HEK293T (cell line): ENCODE measurements at regions not wholly inside any gene's neighbourhood (a gene's known extent, or its start where the extent isn't known, plus 50 kb on each side); places are given as distances from the start of the nearest gene placed in this dataset.

Source experiments
- CTCF ChIA-PET: fragments of 350-600 bp; formaldehyde crosslinking; extraction: SDS; loops from one replicate; lab custom pipeline; 2021; ENCODE audit warnings: antibody characterized with exemption, inconsistent platforms; lab: Yijun Ruan, JAX
- POLR2A ChIA-PET: fragments of 350-600 bp; formaldehyde crosslinking; extraction: SDS; loops from one replicate; lab custom pipeline; 2020; ENCODE audit warnings: antibody characterized with exemption, inconsistent platforms; lab: Yijun Ruan, JAX
- DNase-seq: peaks from one replicate; pipeline ENCODE4 v3.0.0; 2012; ENCODE audit warnings: mixed read lengths; ENCODE audit errors: extremely low spot score
- ARNT ChIP-seq: fragments of 450-650 bp; IDR thresholded peaks from 2 replicates; pipeline ENCODE4 v1.6.1; 2017; ENCODE audit warnings: mild to moderate bottlenecking
- BHLHE40 ChIP-seq: fragments of 450-650 bp; IDR thresholded peaks from 2 replicates; pipeline ENCODE4 v1.6.1; 2016; ENCODE audit warnings: mild to moderate bottlenecking, moderate library complexity, borderline replicate concordance
- CTBP1 ChIP-seq: fragments of 450-650 bp; IDR thresholded peaks from 2 replicates; pipeline ENCODE4 v1.6.1; 2016; ENCODE audit warnings: borderline replicate concordance
- ELF4 ChIP-seq: fragments of 450-650 bp; IDR thresholded peaks from 2 replicates; pipeline ENCODE4 v1.6.1; 2017; ENCODE audit warnings: antibody characterized with exemption
- FOXA1 ChIP-seq: fragments of 450-650 bp; IDR thresholded peaks from 2 replicates; pipeline ENCODE4 v1.6.1; 2016; ENCODE audit warnings: mild to moderate bottlenecking
- FOXK2 ChIP-seq: fragments of 450-650 bp; IDR thresholded peaks from 2 replicates; pipeline ENCODE4 v1.6.1; 2016; ENCODE audit warnings: mild to moderate bottlenecking
- FOXM1 ChIP-seq: fragments of 450-650 bp; IDR thresholded peaks from 2 replicates; pipeline ENCODE4 v1.6.1; 2017; ENCODE audit warnings: mild to moderate bottlenecking, borderline replicate concordance
- HDGF ChIP-seq: fragments of 450-650 bp; IDR thresholded peaks from 2 replicates; pipeline ENCODE4 v1.6.1; 2017; ENCODE audit warnings: antibody characterized with exemption, borderline replicate concordance
- L3MBTL2 ChIP-seq: fragments of 450-650 bp; conservative IDR thresholded peaks from 2 replicates; pipeline ENCODE4 v1.6.1; 2016; ENCODE audit warnings: mild to moderate bottlenecking
- LEF1 ChIP-seq: fragments of 450-650 bp; IDR thresholded peaks from 2 replicates; pipeline ENCODE4 v1.6.1; 2017; ENCODE audit warnings: mild to moderate bottlenecking, borderline replicate concordance
- NFRKB ChIP-seq: fragments of 450-650 bp; IDR thresholded peaks from 2 replicates; pipeline ENCODE4 v1.6.1; 2016; ENCODE audit warnings: mild to moderate bottlenecking, moderate library complexity
- SP1 ChIP-seq: fragments of 450-650 bp; IDR thresholded peaks from 2 replicates; pipeline ENCODE4 v1.6.1; 2017
- SUZ12 ChIP-seq: fragments of 450-650 bp; IDR thresholded peaks from 2 replicates; pipeline ENCODE4 v1.6.1; 2016; ENCODE audit warnings: mild to moderate bottlenecking
- TARDBP ChIP-seq: fragments of 450-650 bp; IDR thresholded peaks from 2 replicates; pipeline ENCODE4 v1.6.1; 2016
- ZNF384 ChIP-seq: fragments of 450-650 bp; IDR thresholded peaks from 2 replicates; pipeline ENCODE4 v1.6.1; 2016
- TF ChIP-seq, protein P1 (sequence below): fragments of 450-650 bp; IDR thresholded peaks from 2 replicates; pipeline ENCODE4 v1.6.1; 2016

DNA sequence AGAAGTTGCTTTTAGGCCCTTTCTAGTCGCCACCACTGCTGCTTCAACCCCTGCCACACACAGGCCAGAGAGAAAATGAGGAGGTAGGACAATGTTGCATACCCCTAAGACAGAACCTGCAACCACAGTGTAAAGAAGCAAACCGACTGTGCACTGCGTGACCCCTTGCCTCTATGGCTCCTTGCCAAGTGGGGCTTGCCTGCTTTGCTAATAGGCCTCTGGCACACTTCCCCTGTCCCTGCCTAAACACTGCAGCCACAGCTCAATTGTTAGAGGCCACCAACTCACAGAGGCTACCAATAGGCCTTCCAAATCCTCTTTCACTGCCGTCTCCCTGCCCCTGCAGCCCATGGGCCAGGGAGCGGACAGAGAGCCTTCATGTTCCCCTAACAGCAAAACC, 280.1 kb downstream of the CDH10 start:
- ChIA-PET CTCF (no interaction called here), POLR2A (no interaction called here)
- TF ChIP-seq ARNT (no peak), HDGF (no peak), ELF4 (no peak), NFRKB (no peak)
- no peak for DNase-seq

DNA sequence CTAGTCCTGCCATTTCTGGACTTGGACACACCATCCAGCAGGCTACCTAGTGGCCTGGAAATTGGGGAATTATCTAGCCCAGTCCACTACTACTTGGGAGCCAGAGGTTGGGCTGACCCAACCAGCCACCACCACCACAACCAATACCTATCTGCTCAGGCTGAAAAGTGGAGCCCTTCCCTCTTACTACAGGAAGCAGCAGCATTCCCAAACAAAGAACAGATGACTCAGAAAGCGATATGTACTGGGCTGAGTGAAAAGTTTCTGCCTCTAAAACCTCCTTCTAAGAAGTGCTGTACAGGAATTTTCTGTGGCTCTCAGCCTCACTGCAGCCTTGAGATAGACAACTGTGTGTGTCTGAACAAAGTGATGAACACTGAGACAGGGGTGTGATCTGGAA, 279.4 kb downstream of the CDH10 start:
- TF ChIP-seq, protein P1, sequence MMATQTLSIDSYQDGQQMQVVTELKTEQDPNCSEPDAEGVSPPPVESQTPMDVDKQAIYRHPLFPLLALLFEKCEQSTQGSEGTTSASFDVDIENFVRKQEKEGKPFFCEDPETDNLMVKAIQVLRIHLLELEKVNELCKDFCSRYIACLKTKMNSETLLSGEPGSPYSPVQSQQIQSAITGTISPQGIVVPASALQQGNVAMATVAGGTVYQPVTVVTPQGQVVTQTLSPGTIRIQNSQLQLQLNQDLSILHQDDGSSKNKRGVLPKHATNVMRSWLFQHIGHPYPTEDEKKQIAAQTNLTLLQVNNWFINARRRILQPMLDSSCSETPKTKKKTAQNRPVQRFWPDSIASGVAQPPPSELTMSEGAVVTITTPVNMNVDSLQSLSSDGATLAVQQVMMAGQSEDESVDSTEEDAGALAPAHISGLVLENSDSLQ = no peak
- TF ChIP-seq CTBP1 = no peak
- TF ChIP-seq ELF4 = no peak
- no peak for TF ChIP-seq BHLHE40
- no peak for TF ChIP-seq SUZ12
- no peak for TF ChIP-seq HDGF
- TF ChIP-seq ARNT = no peak
- TF ChIP-seq TARDBP = no peak
- no peak for TF ChIP-seq L3MBTL2
- TF ChIP-seq ZNF384 = no peak
- TF ChIP-seq FOXM1 = no peak
- TF ChIP-seq NFRKB = no peak
- no peak for TF ChIP-seq FOXA1
- TF ChIP-seq SP1 = no peak
- TF ChIP-seq LEF1 = no peak
- no peak for TF ChIP-seq FOXK2
- POLR2A ChIA-PET = no interaction called here
- DNase-seq = no peak
- CTCF ChIA-PET = no interaction called here

DNA sequence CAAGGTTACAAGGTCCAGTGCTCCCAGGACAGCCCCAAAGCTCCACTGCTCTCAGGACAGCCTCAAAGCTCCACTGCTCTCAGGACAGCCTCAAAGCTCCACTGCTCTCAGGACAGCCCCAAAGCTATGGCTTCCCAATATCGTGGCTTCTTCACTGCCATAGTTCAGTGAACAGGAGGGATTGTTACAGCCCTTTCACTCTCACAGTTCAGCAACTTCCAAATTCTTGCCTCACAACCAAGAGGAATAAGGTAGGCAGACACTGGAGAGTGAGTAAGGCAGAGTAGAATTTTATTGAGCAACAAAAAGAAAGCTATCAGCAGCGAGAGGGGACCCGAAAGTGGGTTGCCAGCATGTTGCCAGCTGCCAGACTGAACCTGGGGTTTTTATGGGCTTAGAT, 277.6 kb downstream of the CDH10 start:
- ChIA-PET POLR2A (no interaction called here), CTCF (no interaction called here)
- DNase-seq = no peak
- TF ChIP-seq HDGF = no peak
- TF ChIP-seq FOXK2 = no peak

DNA sequence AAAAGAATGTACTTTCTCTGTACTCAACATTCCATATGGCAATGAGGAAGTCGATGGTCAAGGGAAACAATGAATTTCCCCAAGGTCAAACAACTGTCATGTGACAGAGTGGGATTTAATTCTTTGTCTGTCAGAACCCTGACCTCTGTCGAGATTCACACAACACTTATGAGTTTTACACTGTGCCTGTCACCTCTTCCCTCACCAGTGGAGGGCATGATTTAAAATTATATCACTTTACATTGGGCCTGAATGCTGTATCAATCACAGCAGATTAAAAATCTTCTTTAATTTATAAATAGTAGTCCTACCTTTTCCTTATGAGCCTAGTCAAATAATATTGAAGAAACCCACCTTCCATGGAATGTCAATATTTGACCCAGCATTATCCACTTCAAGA, 276.7 kb downstream of the CDH10 start:
- CTCF ChIA-PET = no interaction called here
- TF ChIP-seq NFRKB (no peak), SUZ12 (no peak), FOXA1 (no peak), TARDBP (no peak), CTBP1 (no peak), ZNF384 (no peak), ARNT (no peak), ELF4 (no peak), FOXM1 (no peak), BHLHE40 (no peak), HDGF (no peak), FOXK2 (no peak), LEF1 (no peak), SP1 (no peak)
- TF ChIP-seq, protein P1 = no peak
- POLR2A ChIA-PET = no interaction called here
- DNase-seq = no peak

DNA sequence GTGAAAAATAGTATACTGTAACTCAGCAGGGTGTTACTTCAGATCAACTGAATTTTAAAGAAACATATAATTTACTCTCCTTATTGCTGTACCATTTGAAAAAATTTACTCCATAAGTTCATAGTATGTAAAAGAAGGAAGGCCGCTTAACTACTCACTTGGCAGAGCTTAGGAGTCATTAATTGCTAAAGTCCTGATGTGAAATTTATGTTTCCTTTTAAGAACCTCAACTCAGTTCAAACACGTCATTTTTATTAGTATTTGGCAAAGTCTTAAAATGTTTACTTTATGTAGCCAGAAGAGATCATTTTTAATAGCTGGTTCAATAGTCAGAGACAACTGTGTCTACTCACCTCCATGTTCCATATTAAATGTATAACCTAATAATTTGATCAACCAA, 268.6 kb downstream of the CDH10 start:
- CTCF ChIA-PET = no interaction called here
- POLR2A ChIA-PET = no interaction called here
- no peak for DNase-seq

DNA sequence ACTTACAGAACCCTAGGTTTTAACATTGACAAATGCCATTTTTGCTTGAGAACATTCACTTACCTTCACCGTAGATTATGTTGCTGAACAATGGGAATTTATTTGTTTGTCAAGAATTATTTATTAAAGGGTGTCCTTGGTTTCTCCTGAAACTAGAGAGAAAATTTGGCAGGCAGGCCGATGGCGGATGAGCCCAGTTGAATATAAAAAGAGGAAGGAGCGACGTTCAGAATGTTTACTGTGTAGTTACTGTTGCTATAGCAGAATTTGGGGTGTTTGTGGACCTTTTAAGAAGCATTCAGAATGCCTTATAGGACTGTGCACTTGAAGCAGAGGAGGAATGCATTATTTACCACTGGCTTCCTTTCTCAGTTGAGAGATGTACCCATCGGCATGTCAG, 268.2 kb downstream of the CDH10 start:
- ChIA-PET POLR2A (no interaction called here), CTCF (no interaction called here)
- DNase-seq = no peak
- no peak for TF ChIP-seq LEF1
- no peak for TF ChIP-seq ARNT
- TF ChIP-seq FOXA1 = no peak
- TF ChIP-seq L3MBTL2 = no peak
- TF ChIP-seq SP1 = no peak
- TF ChIP-seq CTBP1 = no peak
- no peak for TF ChIP-seq BHLHE40
- TF ChIP-seq, protein P1 = no peak
- no peak for TF ChIP-seq ELF4
- no peak for TF ChIP-seq ZNF384
- no peak for TF ChIP-seq FOXM1
- TF ChIP-seq SUZ12 = no peak
- no peak for TF ChIP-seq TARDBP
- TF ChIP-seq NFRKB = no peak

More for the DNA sequence above, 268.6 kb downstream of the CDH10 start:
- TF ChIP-seq TARDBP = no peak
- no peak for TF ChIP-seq FOXM1
- TF ChIP-seq ARNT = no peak
- TF ChIP-seq BHLHE40 = no peak
- TF ChIP-seq CTBP1 = no peak
- TF ChIP-seq HDGF = no peak
- TF ChIP-seq, protein P1 = no peak
- no peak for TF ChIP-seq LEF1
- no peak for TF ChIP-seq FOXK2
- TF ChIP-seq ZNF384 = no peak
- TF ChIP-seq SUZ12 = no peak
- TF ChIP-seq L3MBTL2 = no peak
- TF ChIP-seq FOXA1 = no peak
- TF ChIP-seq ELF4 = no peak
- TF ChIP-seq NFRKB = no peak
